Spleen (tissue), 7 donors: ENCODE measurements at regions not wholly inside any gene's neighbourhood (a gene's known extent, or its start where the extent isn't known, plus 50 kb on each side); places are given as distances from the start of the nearest gene placed in this dataset.

Source experiments
- CTCF ChIP-seq, 11 experiments: fragments of 200-600 bp in 7 of 11; fragments of 450-650 bp in 4 of 11; sonication (generic) in 4 of 11; IDR thresholded peaks in 8 of 11; conservative IDR thresholded peaks in 3 of 11; 1 replicate in 7 of 11; 2 replicates in 4 of 11; pipeline versions ENCODE4 v1.4.0 to v1.8.0; 2016 to 2021; ENCODE audit warnings: antibody characterized with exemption in 11 of 11, inconsistent platforms in 4 of 11, mild to moderate bottlenecking in 1 of 11
- POLR2A ChIP-seq, 3 donors: fragments of 450-650 bp; IDR thresholded peaks; one replicate each; pipeline ENCODE4 v1.5.1; 2017; ENCODE audit warnings: antibody characterized with exemption in 3 of 3, mild to moderate bottlenecking in 1 of 3
- donor health status: DM: no; HTN: no; CAD: no; lungs with moderate emphysema.
- donor health status: DM: no; HTN: no; CAD: no.
- donor health status: DM: no; HTN: no; CAD: no.

GRCh38 chr3:84100861-84101260 is 857.9 kb upstream of the CADM2 start:
- TF ChIP-seq CTCF (IDR thresholded peaks at IDR 0.05 in 8 of 11, conservative IDR thresholded peaks at IDR 0.05 in 3 of 11) (no peak), POLR2A (IDR thresholded peaks at IDR 0.05) (no peak)
